ENCODE measurements at regions not wholly inside any gene's neighbourhood (a gene's known extent, or its start where the extent isn't known, plus 50 kb on each side); places are given as distances from the start of the nearest gene placed in this dataset.

DNA sequence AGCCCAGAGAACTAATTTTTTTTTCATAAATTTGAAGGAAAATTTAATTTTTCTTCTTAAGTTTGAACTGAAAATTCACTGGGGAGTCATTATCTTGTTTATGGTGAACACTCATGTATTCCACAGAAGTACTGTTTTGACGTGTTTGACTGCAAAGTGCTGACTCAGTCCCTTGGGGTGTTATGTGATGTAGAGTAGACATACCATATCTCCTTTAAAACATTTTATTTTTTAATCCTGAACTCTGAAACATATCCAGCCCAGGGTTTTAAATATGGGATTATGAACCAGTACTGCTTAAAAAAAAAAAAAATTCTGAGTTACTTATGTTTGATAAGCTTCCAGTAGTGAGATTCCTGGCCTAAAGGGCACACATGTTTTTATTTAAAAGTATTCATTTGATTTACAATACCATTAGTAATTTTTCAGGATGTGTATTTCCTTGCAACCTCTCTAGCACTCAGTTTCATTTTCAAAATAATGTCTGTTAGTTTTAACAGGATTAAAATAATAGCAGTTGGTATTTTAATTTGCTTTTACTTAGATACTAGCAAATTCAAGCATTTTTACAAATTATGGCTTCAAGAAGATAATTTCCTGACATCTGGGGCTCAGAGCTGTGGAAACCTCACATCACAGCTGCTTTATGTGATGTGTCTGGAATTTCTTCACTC lies 81.7 kb upstream of the PDE10A start:
- TF ChIP-seq, protein P1, sequence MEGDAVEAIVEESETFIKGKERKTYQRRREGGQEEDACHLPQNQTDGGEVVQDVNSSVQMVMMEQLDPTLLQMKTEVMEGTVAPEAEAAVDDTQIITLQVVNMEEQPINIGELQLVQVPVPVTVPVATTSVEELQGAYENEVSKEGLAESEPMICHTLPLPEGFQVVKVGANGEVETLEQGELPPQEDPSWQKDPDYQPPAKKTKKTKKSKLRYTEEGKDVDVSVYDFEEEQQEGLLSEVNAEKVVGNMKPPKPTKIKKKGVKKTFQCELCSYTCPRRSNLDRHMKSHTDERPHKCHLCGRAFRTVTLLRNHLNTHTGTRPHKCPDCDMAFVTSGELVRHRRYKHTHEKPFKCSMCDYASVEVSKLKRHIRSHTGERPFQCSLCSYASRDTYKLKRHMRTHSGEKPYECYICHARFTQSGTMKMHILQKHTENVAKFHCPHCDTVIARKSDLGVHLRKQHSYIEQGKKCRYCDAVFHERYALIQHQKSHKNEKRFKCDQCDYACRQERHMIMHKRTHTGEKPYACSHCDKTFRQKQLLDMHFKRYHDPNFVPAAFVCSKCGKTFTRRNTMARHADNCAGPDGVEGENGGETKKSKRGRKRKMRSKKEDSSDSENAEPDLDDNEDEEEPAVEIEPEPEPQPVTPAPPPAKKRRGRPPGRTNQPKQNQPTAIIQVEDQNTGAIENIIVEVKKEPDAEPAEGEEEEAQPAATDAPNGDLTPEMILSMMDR (IDR thresholded peaks at IDR 0.05) = no peak
- no peak for TF ChIP-seq EZH2 (IDR thresholded peaks at IDR 0.05; ENCODE audit: borderline replicate concordance, insufficient read depth, low read depth, low read length, poor library complexity, severe bottlenecking)

All from B cell (primary cell).